NCI-H187 treated with DMSO at 0.1 percent for 48 hours (cell line): ENCODE measurements at regions not wholly inside any gene's neighbourhood (a gene's known extent, or its start where the extent isn't known, plus 50 kb on each side); places are given as distances from the start of the nearest gene placed in this dataset.
A peak's percentile ranks its signal among the peaks of the same experiment; 100 is the strongest.

Source experiments
- DNase-seq: peaks from one replicate; lab custom pipeline; 2025; lab: John Stamatoyannopoulos, UW

DNA sequence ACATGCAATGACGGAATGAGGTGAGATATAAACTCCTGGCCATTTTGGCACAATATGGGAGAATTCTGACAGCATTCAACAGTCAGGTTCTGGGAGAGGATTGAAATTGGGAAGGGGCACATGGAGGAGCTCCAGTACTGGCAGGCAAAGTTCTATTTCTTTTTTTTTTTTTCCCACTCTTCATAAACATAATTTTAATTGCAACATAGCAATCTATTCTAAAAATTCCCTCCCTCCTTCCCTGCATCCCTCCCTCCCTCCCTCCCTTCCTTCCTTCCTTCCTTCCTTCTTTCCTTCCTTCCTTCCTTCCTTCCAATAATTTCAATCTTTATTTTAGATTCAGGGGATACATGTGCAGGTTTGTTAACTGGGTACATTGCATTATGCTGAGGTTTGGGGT, 93.2 kb downstream of the PTCSC3 start:
- DNase-seq = no peak

DNA sequence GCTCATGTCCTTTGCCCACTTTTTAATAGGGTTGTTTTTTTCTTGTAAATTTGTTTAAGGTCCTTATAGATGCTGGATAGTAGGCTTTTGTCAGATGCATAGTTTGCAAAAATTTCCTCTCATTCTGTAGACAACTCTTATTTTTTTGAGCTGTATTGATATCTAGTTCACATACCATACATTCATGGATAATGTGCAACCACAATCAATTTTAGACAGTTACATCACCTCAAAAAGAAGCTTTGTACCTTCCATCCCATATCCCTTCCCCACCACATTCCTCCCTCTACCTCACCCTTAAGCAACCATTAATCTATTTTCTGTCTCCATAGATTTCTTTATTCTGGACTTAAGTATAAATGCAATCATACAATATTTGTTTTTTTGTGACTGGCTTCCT, 98.4 kb downstream of the PTCSC3 start:
- no peak for DNase-seq

DNA sequence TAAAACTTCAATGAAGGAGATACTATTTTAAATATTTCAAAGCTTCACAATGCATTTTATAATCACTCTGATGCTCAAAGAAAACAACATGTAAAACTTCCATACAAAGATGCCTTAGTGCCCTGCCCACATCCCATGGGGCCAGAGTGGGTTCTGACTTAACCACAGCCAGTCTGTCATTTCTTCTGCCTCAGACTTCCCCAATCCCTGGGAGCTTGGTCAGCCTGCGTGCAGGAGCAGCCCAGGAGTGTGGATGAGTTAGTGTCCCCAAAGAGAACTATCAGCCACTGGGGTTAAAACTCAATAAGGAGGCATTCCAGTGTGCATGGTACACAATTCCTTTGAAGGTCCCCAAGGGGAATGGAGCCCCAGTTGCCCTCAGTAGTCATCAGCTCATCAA, 100.3 kb downstream of the PTCSC3 start:
- DNase-seq = no peak

DNA sequence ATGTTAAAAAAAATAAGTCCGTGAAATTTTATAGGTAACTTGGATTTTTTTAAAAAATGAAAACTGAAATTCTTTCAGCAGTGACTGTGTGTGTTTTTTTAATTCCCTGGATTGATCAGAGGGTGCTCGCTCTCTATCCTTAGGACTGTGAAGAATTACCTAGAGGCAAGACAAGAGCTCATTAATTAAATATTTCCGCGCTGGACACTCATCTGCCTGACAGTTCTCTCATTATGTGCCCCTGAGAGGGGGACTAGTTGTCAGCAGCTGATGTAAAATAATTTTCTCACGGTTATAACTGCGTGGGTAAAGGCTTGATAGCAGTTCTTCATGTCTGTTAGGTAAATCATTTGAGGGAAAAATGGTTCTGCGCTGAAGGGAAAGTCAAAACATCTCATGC, 101.3 kb downstream of the PTCSC3 start:
- no peak for DNase-seq

DNA sequence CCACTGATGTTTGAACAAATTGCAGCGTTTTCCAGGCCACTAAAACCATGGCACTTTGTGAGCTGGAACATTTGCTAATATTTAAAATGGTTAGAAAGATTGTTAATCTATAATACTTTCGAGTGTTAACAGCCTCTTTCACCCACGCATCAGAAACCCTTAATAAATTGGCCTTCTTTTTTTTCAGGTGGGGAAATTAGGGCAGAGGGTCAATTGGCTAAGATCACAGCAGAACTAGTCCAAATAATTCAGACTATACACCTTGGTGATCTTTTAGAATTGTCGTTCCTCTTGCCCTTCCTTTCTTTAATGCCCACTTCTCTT, 105.8 kb downstream of the PTCSC3 start:
- no peak for DNase-seq

DNA sequence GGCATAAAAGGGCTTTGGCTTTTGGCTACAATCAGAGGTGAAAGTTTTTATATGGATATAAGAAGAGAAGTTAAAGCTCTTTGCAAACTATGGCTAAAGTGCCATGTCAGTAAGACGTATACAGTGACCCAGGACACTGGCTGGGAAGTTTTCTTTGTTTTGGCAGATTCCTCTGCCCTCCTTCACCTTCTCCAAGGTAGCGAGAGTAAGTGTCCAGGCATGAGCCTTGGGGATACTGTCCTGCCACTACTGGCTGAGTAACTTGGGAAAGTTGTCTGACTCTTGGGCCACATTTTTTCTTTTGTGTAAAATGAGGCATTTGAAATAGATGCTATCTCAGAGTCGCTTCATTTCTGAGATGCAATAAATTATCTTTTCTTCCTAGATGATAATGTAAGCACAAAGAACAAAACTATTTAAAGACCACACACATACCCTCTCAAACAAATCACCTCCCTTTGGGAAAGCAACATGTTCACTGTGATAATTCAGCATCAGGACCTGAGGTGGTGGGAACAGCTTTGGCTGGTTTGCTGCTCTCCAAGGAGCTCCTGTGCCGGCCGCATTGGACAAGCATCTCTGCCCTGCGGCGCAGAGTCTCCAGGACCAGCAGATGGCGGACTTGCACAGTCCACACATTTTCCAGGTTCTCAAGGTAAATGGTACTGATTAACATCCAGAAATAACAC, 106.3 kb downstream of the PTCSC3 start:
- DNase-seq = peak; percentile 70

DNA sequence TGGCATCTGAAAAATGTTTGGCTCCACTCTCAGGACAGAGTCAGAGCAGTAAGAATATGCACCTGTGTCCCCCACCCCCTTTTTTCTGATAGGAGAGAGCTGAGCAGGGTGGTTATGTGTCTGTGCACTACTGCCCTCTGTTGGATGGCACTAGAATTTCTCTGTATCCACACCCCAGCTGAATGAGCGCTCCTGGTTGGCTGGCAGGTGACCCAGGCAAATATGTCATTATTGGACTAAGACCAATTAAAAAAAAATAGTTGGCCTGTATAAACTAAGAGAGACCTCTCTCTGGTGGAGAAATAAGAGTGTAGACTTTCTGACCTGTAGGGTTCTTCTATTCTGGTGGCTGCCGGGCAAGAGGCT, 107.0 kb downstream of the PTCSC3 start:
- DNase-seq = peak; percentile 71

DNA sequence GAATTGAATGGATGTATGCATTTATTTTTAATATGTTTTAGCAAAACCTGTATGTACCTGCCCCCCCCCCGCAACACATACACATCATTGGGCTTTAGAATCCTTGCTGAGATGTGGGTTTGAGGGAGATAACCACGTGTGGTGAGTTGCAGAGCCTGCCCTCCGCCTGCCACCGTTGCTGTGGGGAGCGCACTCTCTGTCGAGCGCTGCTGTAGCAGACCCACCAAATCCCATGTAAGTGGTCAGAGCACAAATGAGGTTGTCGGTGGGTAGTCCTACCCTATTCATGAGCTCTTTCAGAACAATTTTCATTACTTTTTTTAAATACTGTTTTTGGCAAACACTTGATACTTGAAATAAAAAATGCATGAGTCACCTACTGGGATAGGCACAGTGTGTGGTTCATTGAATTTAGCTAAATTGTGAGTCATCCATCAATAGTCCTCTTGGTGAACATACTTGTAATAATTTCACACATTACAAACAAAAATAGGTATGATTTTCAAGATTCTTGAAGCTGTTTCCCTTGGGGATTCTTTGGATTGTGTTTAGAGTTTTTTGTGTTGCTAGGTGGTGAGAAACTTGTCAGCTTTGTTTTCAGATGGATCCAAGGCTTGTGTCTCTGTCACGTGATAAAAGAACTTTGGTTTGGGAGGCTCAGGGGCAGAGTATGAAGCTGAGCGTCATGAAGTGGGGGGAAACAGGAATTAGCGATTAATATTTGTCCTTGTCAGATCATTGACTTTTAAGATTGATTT, 107.6 kb downstream of the PTCSC3 start:
- DNase-seq = no peak

DNA sequence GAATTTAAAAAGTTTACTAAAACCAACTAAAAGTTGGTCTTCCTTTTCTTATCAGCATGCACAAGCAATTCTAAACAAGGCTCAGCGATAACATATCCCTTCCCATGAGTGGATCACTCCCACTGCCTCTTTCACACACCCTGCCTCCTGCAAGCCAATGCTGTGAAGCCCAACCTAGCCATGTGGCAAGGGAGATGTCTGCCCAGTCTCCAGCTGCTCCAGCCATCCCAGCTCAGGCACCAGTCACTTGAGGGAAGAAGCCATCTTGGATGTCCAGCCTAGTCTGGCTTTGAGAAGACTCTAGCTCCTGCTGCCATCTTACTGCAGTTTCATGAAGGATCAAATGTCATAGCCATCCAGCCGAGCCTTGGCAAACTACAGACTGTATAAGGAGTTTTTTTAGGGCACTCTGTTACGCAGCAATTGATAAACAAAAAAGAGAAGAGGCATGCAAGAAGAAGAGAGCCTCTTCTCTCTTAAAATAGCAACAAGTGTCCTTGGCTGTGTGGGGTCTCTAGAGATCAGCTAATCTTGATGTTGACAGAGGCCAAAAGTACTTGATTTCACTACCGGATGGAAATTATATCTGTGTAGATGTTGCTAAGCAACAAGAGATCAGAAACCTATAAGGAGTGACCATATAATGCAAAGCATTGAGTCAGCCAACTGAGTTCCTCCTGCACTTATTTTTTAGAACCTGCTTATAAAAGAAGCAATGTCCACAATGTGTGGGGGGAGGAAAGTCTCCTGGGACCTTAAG, 108.9 kb downstream of the PTCSC3 start:
- DNase-seq = peak; percentile 99

DNA sequence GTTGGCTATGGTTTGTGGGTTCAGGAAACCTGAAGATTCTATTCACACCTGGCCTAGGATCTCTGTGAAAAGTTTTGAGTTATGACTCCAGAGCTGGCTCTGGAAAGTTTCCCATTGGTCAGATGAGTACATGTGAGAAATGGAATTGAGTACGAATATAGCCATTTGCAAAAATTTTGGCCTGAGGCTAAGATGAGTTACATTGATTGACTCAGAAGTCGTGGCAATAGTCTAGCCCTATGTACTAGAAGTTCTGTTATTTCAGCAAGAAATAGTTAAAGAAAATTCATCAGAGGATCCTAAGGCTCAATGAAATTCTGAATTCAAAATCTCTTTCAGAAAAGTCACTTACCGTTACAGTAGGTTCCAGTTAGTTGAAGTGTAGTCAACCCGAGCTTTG, 109.9 kb downstream of the PTCSC3 start:
- no peak for DNase-seq

DNA sequence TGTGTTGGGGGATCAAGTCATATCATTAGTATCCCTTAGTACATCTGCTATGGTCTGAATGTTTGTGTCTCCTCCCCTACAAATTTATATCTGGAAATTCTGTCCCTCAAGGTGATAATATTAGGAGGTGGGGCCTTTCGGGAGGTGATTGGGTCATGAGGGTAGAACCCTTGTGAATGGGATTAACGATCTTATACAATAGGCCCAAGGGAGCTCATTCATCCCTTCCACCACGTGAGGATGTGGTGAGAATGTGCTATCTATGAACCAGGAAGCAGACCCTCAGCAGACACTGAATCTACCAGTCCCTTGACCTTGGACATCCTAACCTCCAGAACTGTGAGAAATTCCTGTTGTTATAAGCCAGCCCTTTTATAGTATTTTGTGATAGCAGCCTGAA, 110.7 kb downstream of the PTCSC3 start:
- DNase-seq = no peak

DNA sequence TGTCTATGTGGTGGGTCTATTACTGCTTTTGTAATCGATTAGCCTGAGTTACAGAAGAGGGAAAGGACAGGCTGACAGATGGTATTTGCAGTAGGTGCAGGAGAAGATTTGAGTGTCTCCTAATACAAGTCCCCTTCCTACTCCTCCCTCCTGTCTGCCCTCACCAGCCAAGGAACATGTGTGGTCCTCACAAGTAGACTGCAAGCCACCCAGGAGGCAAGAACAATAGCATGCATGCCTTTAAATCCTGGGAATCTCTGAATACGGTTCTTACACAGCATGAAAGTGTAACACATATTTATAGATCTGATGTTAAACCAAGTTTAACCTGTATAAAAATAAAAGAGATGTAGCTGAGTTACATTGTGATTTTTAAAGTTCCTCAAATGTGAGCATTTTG, 117.0 kb downstream of the PTCSC3 start:
- DNase-seq = no peak

DNA sequence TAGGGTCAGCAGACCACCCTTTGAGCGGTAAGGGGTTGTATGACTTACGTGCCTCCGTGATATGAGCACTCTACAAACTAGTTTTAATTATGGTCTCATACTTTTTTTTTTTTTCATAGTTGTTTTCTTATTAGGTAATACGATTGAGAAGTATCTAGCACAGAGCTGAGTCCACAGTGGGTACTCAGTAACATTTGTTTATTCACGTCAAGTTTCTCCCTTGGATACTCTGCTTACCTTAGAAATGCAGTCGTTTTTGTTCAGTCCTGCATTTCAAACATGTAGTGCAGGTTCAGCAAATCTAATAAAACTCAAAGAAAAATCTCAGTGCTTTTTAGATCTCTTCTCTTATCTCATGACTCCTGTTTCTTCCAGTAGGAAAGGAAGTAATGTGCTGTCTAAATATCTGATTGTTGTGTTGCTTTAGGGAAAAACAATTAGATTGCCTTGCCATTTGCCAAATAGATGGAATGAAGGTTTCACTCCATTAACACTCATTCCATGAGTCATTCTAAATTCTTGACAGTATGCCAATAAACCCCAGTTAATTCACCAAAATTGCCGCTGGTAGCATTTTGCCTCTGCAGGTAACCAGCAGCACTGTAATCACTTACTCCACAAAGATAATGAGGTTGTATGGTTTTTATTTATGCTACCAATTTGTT, 118.9 kb downstream of the PTCSC3 start:
- no peak for DNase-seq

DNA sequence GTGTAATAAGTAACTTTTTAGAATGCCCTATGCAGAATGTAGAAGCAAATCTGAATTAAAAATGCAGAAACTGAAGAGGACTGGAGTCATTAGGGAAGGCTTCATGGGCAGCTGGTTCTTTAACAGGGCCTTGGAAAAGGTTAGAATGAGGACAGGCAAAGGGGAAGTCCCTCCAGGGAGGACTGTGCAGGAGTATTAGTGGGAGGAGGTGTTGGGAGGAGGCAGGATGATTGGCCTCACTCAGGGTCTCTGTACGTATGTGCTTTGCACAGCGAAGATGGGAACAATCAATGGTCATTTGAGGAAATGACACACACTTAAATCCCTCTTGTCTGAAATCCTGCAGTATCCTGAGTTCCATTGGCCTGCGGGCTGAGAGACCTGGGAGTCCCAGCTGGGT, 119.7 kb downstream of the PTCSC3 start:
- DNase-seq = no peak

DNA sequence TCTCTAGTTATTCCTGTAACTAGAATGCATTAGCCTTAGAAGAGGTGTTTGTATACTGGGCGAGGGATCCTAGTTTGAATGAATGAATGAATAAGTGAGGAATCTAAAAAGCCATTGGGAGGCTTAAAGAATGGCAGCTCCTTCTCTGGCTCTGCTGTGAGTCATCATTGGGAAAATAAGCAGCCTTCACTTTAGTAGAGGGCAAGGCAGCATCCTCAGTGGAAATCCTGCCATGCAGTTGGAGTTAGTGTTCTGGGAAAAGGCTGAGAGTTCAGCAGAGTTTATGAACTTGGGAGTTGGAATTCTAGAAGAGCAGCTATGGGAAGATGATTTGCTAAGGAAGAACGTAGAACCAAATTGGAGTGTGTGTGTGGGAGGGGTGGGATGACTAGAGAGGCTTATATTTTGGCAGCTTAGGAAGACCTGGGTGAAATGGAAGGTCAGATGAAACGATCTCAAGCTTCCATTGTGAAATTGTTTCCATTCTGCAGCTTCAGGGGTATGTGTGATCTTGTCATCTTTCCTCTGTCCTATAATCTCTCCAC, 120.8 kb downstream of the PTCSC3 start:
- DNase-seq = no peak

DNA sequence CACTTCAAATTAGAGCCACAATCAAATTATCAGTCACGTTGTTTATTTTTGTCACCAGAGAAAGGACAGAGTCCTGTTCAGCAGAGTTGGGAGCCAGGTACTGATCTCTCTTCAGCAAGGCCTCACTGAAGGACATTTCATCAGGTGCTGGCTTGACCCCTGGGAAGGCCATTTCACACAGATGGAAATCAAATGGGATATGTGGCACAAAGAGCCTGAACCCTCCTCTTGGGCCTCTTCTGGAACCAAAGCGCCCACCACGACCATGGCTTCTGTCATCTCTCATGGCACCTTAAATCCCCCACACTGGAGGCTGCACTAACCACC, 121.5 kb downstream of the PTCSC3 start:
- no peak for DNase-seq

DNA sequence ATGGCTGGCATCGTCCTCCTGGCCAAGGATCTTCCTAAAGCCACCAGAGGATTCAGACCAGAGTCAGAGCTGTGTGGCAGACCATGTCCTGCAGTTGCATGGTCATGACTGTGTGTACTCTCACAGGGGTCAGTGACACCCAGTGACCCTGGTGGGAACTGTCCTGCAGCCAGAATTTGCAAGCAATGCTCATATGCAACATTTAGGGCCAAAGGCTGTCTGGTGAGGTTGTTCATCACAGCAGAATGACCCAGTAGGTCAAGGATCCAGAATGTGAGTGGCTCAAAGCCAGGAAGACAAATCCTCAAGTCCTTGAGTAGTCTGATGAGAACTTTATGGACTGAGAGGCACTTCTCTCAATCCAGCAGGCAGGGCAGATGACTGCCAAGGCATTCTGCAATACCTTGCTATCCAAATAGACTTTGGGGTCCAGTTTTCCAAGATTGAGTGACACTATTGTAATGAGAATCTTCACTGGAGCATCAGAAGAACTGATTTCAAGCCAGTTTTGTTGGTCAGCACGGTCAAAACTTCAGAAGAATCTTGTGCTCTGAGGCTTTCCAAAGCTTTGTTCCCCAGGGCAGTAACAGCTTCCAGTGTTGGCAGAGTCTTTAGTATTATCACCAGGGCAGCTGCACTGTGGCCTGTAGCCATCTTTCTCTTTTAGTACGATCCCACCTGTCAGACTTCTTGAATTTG, 122.0 kb downstream of the PTCSC3 start:
- DNase-seq = no peak

DNA sequence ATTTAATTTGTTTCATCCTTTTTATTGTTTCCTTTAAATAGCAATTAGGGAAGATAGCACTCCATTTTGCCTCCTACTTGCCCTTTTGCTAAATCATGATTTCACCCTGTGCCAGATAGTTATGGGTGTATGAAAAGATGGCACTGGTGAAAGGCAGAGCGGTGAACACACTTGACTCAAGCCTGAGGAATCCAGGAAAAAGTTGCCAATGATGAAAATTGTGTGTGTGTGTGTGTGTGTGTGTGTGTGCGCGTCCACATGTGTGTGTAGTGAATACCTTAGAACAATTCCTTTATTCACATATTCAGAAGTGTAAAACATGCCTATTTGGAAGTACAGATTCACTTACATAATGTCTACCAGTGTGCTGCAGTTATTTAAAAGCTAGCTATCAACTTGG, 123.8 kb downstream of the PTCSC3 start:
- no peak for DNase-seq

DNA sequence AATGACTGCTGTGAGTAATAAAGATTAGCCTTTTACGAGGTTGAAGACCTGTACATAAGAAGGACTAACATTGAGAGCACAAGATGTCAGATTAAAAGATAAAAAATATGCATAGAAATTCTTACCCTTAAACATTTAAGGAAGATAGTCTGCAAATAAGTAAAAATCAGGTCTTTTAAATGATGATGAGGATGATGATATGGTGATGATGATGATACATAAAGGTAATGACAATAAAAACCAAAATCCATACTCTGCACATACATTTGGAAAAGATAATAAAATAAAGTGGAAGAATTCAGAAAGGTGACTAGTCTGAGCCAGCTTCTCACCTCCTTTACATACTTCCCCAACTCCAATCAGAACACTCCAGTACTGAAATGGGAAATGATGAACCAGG, 124.5 kb downstream of the PTCSC3 start:
- no peak for DNase-seq

DNA sequence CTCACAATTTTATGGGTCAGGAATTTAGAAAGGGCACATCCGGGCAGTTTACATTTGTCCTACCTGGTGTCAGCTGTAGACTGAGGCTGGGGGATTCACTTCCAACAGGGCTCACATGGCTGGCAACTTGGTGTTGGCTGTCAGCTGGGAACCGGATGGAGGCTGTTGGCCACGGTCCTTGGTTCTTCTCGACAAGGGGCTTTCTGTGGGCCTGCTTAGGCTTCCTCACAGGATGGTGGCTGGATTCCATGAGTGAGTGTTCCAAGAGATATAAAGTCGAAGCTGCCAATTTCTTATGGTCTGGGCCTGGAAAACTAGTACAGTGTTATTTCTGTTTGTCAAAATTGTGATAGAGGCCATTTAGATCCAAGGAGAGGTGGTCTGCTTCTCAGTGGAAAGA, 127.9 kb downstream of the PTCSC3 start:
- DNase-seq = no peak

DNA sequence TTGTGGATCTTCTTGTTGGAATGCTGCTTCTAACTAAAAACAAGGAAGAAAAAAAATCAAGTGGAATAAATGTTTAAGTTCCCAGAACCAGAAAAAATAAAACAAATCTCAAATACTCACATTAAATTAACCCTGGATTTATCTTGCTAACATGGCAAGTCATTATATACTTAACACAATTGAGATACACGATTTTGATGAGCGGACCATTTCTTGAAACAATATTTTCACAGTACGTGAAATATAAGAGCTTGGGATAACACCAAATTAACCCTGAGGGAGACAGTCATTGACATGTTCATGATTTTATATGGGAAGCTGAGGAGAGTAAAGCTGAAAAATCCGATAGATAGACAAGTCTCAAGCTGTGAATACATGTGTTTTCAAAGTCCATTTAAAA, 128.6 kb downstream of the PTCSC3 start:
- DNase-seq = no peak

DNA sequence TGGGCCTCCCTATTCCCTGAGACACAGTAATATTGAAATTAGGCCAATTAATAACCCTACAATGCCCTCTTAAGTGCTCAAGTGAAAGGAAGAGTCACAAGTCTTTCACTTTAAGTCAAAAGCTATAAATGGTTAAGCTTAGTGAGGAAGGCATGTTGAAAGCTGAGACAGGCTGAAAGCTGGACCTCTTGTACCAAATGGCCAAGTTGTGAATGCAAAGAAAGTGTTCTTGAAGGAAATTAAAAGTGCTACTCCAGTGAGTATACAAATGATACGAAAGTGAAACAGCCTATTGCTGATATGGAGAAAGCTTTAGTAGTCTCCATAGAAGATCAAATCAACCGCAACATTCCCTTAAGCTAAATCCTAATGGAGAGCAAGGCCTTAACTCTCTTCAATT, 140.8 kb downstream of the PTCSC3 start:
- DNase-seq = no peak
